ENCODE measurements at regions not wholly inside any gene's neighbourhood (a gene's known extent, or its start where the extent isn't known, plus 50 kb on each side); places are given as distances from the start of the nearest gene placed in this dataset.

DNA sequence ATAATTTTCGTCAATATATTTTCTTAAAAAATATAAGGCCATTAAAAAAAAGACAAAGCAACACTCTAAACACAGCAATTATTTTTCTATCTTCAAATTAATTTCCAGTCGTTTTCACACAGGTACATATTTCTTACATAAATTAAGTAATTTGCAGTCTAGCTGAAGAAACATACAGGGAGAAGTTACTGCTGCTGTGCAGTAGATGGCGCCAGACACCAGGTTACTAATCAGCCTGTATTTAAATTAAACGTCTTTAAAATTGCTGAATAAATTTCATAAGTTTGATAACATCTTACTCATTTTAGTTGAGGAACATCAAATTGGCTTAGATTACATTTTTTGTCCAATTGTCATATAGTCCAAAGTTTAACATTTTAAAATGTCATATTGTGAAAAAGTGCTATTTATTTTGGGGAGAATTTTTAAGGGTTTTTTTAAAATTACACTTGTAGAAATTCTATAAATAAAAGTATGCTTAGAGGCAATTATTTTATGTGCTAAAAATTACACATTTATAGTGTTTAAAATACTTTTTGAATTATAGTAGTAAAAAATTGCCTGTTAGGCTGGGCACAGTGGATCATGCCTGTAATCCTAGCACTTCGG, 88.4 kb downstream of the PMAIP1 start:
- H3K27me3 ChIP-seq: no peaks in the 10 kb centered on the region
- H3K27ac ChIP-seq: no peak overlapping the region
- DNase-seq: peak; percentile 31
- no peaks in the 10 kb centered on the region for H3K4me1 ChIP-seq
- TF ChIP-seq, protein P1, sequence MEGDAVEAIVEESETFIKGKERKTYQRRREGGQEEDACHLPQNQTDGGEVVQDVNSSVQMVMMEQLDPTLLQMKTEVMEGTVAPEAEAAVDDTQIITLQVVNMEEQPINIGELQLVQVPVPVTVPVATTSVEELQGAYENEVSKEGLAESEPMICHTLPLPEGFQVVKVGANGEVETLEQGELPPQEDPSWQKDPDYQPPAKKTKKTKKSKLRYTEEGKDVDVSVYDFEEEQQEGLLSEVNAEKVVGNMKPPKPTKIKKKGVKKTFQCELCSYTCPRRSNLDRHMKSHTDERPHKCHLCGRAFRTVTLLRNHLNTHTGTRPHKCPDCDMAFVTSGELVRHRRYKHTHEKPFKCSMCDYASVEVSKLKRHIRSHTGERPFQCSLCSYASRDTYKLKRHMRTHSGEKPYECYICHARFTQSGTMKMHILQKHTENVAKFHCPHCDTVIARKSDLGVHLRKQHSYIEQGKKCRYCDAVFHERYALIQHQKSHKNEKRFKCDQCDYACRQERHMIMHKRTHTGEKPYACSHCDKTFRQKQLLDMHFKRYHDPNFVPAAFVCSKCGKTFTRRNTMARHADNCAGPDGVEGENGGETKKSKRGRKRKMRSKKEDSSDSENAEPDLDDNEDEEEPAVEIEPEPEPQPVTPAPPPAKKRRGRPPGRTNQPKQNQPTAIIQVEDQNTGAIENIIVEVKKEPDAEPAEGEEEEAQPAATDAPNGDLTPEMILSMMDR (IDR thresholded peaks at IDR 0.05): peak; percentile 94
- no peaks in the 10 kb centered on the region for H3K9me3 ChIP-seq
- no peak overlapping the region for H3K4me3 ChIP-seq
- no peaks in the 10 kb centered on the region for H3K36me3 ChIP-seq
- no peak overlapping the region for H3K9ac ChIP-seq (ENCODE audit: low read depth in 2 of 2, low read length in 2 of 2)
- intact Hi-C loops (cut with DNase I): loop anchor here (2.0 to 5.0 kb wide), 2 partner anchors 151 to 561 kb away; no protein-coding TSS in a partner anchor

DNA sequence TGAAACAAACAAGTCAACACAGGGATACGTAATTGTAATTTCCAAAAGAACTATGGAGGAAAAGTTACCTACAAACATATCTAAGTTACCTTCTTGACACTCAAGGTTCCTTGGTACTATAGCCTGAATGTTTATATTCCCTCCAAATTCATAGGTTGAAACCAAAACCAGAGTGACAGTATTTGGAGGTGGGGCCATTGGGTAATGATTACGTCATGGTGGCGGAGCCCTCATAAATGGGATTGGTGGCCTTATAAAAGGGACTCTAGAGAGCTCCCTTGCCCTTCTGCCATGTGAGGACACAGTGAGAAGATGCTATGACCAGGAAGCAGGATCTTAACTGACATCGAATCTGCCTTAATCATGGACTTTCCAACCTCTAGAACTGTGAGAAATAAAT, 87.3 kb downstream of the PMAIP1 start:
- DNase-seq: no peak

DNA sequence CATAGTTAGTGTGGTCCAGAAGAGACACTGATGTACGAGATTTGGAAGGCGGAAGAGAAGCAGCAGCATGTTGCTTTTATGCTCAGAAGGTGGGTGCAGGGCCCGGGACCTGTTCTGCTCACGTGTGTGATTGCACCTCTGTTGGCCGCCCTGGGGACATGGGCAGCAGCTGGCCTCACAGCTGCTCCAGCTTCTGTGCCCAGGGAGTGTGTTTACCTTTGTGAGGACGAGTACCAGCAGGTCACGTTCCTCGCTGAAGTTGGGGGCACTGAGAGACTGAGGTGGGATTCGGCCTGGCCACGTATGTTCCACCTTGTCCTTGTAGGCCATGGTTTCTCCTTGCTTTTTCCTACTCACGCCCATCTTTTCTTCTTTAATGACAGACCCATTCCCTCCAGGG, 86.3 kb downstream of the PMAIP1 start:
- intact Hi-C loops (cut with DNase I): loop anchor here (5.0 kb wide), 1 partner anchor 149 kb away; no protein-coding TSS in a partner anchor
- Histone ChIP-seq H3K36me3 (no peaks in the 10 kb centered on the region), H3K4me1 (no peaks in the 10 kb centered on the region), H3K27ac (no peak overlapping the region), H3K9me3 (no peaks in the 10 kb centered on the region), H3K27me3 (no peaks in the 10 kb centered on the region), H3K4me3 (no peak overlapping the region), H3K9ac (ENCODE audit: low read depth in 2 of 2, low read length in 2 of 2) (no peak overlapping the region)
- DNase-seq: no peak
- TF ChIP-seq, protein P1 (IDR thresholded peaks at IDR 0.05): no peak

More for the DNA sequence above, 87.3 kb downstream of the PMAIP1 start:
- intact Hi-C loops (cut with DNase I): loop anchor here (5.0 kb wide), 1 partner anchor 150 kb away; no protein-coding TSS in a partner anchor
- no peaks in the 10 kb centered on the region for H3K4me1 ChIP-seq
- H3K27ac ChIP-seq: no peak overlapping the region
- H3K36me3 ChIP-seq: no peaks in the 10 kb centered on the region
- H3K27me3 ChIP-seq: no peaks in the 10 kb centered on the region
- TF ChIP-seq, protein P1 (IDR thresholded peaks at IDR 0.05): no peak
- no peaks in the 10 kb centered on the region for H3K9me3 ChIP-seq
- no peak overlapping the region for H3K4me3 ChIP-seq
- no peak overlapping the region for H3K9ac ChIP-seq (ENCODE audit: low read depth in 2 of 2, low read length in 2 of 2)

DNA sequence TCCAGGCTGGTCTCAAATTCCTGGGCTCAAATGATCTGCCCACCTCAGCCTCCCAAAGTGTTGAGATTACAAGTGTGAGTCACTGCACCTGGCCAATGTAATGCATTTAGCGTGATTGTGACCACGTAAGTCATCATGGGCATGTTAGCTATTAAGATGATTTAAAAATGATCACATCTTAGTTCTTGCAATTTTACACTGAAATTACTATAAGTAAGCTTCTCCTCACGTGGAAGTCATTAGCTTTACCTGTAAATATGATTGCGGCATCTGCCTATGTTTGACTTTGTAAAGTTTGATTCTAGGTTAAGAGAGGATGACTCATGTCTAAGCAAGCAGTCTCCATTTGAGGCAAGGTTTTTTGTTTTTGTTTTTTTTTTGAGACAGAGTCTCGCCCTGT, 85.5 kb downstream of the PMAIP1 start:
- Histone ChIP-seq H3K4me3 (no peak overlapping the region), H3K4me1 (no peaks in the 10 kb centered on the region), H3K27ac (no peak overlapping the region), H3K27me3 (no peaks in the 10 kb centered on the region), H3K9ac (ENCODE audit: low read depth in 2 of 2, low read length in 2 of 2) (no peak overlapping the region), H3K9me3 (no peaks in the 10 kb centered on the region), H3K36me3 (no peaks in the 10 kb centered on the region)
- TF ChIP-seq, protein P1 (IDR thresholded peaks at IDR 0.05): no peak
- DNase-seq: no peak
- intact Hi-C loops (cut with DNase I): loop anchor here (5.0 kb wide), 1 partner anchor 148 kb away; no protein-coding TSS in a partner anchor

DNA sequence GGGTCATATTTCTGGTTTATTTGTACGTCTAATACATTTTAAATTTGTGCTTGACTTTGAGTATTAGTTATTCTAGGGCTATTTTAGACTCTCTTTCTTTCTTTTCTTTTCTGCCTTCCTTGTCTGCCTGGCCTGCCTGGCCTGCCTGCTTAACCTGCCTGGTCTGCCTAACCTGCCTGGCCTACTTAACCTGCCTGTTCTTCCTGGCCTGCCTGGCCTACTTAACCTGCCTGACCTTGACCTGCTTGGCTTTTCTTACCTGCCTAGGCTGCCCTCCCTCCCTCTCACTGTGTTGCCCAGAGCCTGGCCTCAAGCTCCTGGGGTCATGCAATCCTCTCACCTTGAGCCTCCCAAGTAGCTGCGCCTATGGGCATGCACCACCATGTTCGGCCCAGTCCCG, 83.7 kb downstream of the PMAIP1 start:
- Histone ChIP-seq H3K4me3 (no peak overlapping the region), H3K9me3 (no peaks in the 10 kb centered on the region), H3K4me1 (no peaks in the 10 kb centered on the region), H3K36me3 (no peaks in the 10 kb centered on the region), H3K9ac (ENCODE audit: low read depth in 2 of 2, low read length in 2 of 2) (no peak overlapping the region), H3K27ac (no peak overlapping the region), H3K27me3 (no peaks in the 10 kb centered on the region)
- intact Hi-C loops (cut with DNase I): no loop called here
- TF ChIP-seq, protein P1 (IDR thresholded peaks at IDR 0.05): no peak
- DNase-seq: no peak
